Suprapubic skin (tissue), 4 donors: ENCODE measurements at regions not wholly inside any gene's neighbourhood (a gene's known extent, or its start where the extent isn't known, plus 50 kb on each side); places are given as distances from the start of the nearest gene placed in this dataset.

Experiments used
- DNase-seq, 2 donors: peaks; one replicate each; pipeline ENCODE4 v3.0.0-alpha.2; 2019; ENCODE audit warnings: low spot score in 2 of 2
- H3K27ac ChIP-seq: fragments of 200-600 bp; sonication (generic); one replicate; pipeline ENCODE4 v1.5.1; 2019
- H3K27me3 ChIP-seq: fragments of 200-600 bp; sonication (generic); one replicate; pipeline ENCODE4 v1.5.1; 2019
- H3K36me3 ChIP-seq: fragments of 200-600 bp; sonication (generic); one replicate; pipeline ENCODE4 v1.5.1; 2019
- H3K4me1 ChIP-seq: fragments of 200-600 bp; sonication (generic); one replicate; pipeline ENCODE4 v1.5.1; 2019
- H3K4me3 ChIP-seq: fragments of 200-600 bp; sonication (generic); one replicate; pipeline ENCODE4 v1.5.1; 2019; ENCODE audit warnings: mild to moderate bottlenecking
- H3K9me3 ChIP-seq: fragments of 200-600 bp; sonication (generic); one replicate; pipeline ENCODE4 v1.5.1; 2019
- CTCF ChIP-seq, 2 donors: fragments of 200-600 bp in 1 of 2; fragments of 450-650 bp in 1 of 2; sonication (generic) in 1 of 2; IDR thresholded peaks; one replicate each; pipeline ENCODE4 v1.5.1; 2016 to 2019; ENCODE audit warnings: antibody characterized with exemption in 2 of 2, mild to moderate bottlenecking in 1 of 2, moderate library complexity in 1 of 2
- EP300 ChIP-seq: sonication (generic); formaldehyde crosslinking; IDR thresholded peaks from one replicate; pipeline ENCODE4 v1.6.1; 2017; ENCODE audit warnings: antibody characterized with exemption
- POLR2A ChIP-seq, 2 donors: fragments of 450-650 bp; IDR thresholded peaks; one replicate each; pipeline ENCODE4 v1.6.1; 2017; ENCODE audit warnings: antibody characterized with exemption in 2 of 2, mild to moderate bottlenecking in 2 of 2, moderate library complexity in 2 of 2
- POLR2AphosphoS5 ChIP-seq, 3 donors: sonication (generic); formaldehyde crosslinking; IDR thresholded peaks; one replicate each; pipeline ENCODE4 v1.6.1; 2017; ENCODE audit warnings: antibody characterized with exemption in 3 of 3
- WGBS: methylation state at CpG from one replicate; pipeline ENCODE4 v1.1.5; 2018; 5-methylcytosine and 5-hydroxymethylcytosine counted together

DNA sequence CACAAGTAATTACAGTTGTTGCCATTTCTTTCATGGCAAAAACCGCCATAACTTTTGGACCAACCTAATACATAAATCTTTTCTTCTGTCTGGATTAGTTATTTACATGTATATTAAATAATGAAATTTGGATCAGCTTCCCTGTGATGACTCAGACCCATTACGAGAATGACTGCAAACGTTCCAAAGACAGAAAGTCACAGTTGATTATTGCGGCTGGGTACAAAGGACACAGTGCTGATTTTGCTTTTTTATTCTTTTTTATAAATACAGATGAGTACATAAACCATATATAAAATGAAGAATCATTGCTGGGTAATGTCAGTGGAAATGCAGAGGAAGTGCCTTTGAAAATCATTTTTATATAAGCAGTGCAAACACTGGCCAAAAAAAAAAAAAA is 126.2 kb downstream of the TWIST2 start:
- TF ChIP-seq POLR2A (IDR thresholded peaks at IDR 0.05) = no peak
- TF ChIP-seq POLR2AphosphoS5 (IDR thresholded peaks at IDR 0.05) = no peak
- H3K4me3 ChIP-seq = no peak overlapping the region
- H3K36me3 ChIP-seq = no peaks in the 10 kb centered on the region
- H3K9me3 ChIP-seq = no peaks in the 10 kb centered on the region
- peaks cover 8% of the 10 kb centered on the region for H3K27me3 ChIP-seq
- no peak for DNase-seq
- WGBS = 32% methylated on average over 4 of the region's 4 CpGs
- no peak overlapping the region for H3K27ac ChIP-seq
- peaks cover 22% of the 10 kb centered on the region for H3K4me1 ChIP-seq

- TF ChIP-seq POLR2A (IDR thresholded peaks at IDR 0.05) = no peak
- peak in 1 of 2 donors; percentile 33 for TF ChIP-seq CTCF (IDR thresholded peaks at IDR 0.05)
- TF ChIP-seq POLR2AphosphoS5 (IDR thresholded peaks at IDR 0.05) = peak in 1 of 3 donors; percentile 33
- Histone ChIP-seq H3K27me3 (peaks cover 8% of the 10 kb centered on the region), H3K9me3 (no peaks in the 10 kb centered on the region), H3K4me1 (peaks cover 22% of the 10 kb centered on the region), H3K4me3 (no peak overlapping the region), H3K27ac (peak overlapping the region; percentile 80), H3K36me3 (no peaks in the 10 kb centered on the region)
- peak in 1 of 2 donors; percentile 85 for DNase-seq
- 46% methylated on average over 6 of the region's 6 CpGs for WGBS
These were observed 126.7 kb downstream of the TWIST2 start for GRCh38 chr2:238974501-238975166.

GRCh38 chr2:238975408-238975807 is 127.5 kb downstream of the TWIST2 start:
- WGBS = 87% methylated on average over 2 of the region's 2 CpGs
- TF ChIP-seq EP300 (no peak), CTCF (IDR thresholded peaks at IDR 0.05) (no peak), POLR2A (IDR thresholded peaks at IDR 0.05) (no peak), POLR2AphosphoS5 (IDR thresholded peaks at IDR 0.05) (no peak)

GRCh38 chr2:238978497-238978896 is 130.6 kb downstream of the TWIST2 start:
- no peak for DNase-seq
- Histone ChIP-seq H3K27me3 (no peaks in the 10 kb centered on the region), H3K9me3 (no peaks in the 10 kb centered on the region), H3K36me3 (no peaks in the 10 kb centered on the region), H3K4me3 (no peak overlapping the region), H3K4me1 (peaks cover 16% of the 10 kb centered on the region), H3K27ac (no peak overlapping the region)
- WGBS = 69% methylated on average over 4 of the region's 4 CpGs
- TF ChIP-seq POLR2AphosphoS5 (IDR thresholded peaks at IDR 0.05) (no peak), EP300 (no peak), CTCF (IDR thresholded peaks at IDR 0.05) (no peak), POLR2A (IDR thresholded peaks at IDR 0.05) (no peak)

More at GRCh38 chr2:238975408-238975807, 127.5 kb downstream of the TWIST2 start:
- DNase-seq = no peak
- Histone ChIP-seq H3K36me3 (no peaks in the 10 kb centered on the region), H3K27me3 (peaks cover 4% of the 10 kb centered on the region), H3K4me3 (no peak overlapping the region), H3K4me1 (peaks cover 22% of the 10 kb centered on the region), H3K9me3 (no peaks in the 10 kb centered on the region), H3K27ac (peak overlapping the region; percentile 80)

DNA sequence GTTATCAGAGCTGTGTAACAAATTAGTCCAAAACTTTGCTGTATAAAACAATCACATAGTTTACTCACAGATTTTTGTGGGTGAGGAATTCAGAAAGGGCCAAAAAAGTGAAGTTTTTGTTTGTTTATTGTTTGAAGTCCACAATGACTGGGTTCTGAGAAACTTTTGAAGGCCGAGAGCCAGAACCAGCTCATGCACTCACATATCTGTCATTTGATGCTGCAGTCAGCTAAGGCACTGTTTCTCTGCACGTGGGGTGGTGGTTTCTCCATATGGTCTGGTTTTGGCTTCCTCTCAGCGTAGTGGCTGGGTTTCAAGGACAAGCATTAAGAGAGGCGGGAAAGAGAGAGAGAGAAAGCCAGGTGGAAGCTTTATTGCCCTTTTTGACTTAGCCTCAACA is 131.8 kb downstream of the TWIST2 start:
- Histone ChIP-seq H3K36me3 (no peaks in the 10 kb centered on the region), H3K4me3 (no peak overlapping the region), H3K9me3 (no peaks in the 10 kb centered on the region), H3K27me3 (no peaks in the 10 kb centered on the region), H3K27ac (no peak overlapping the region), H3K4me1 (peaks cover 5% of the 10 kb centered on the region)
- no peak for DNase-seq
- WGBS = 75% methylated on average over 4 of the region's 4 CpGs
- TF ChIP-seq POLR2AphosphoS5 (IDR thresholded peaks at IDR 0.05) = no peak
- no peak for TF ChIP-seq EP300
- TF ChIP-seq POLR2A (IDR thresholded peaks at IDR 0.05) = no peak
- TF ChIP-seq CTCF (IDR thresholded peaks at IDR 0.05) = no peak
